HG03064 (cell line): ENCODE measurements at regions not wholly inside any gene's neighbourhood (a gene's known extent, or its start where the extent isn't known, plus 50 kb on each side); places are given as distances from the start of the nearest gene placed in this dataset.
"Not testable (repeated sequence)": the region's sequence is repeated elsewhere in the genome, so short reads cannot be mapped to it uniquely, and the experiment has no call there.

Experiments
- ATAC-seq: cut with Tn5 transposase; IDR thresholded peaks from one replicate; pipeline ENCODE4 v1.9.1; 2021; ENCODE audit warnings: low read depth; ENCODE audit not compliant: unreplicated experiment

GRCh38 chr4:12036450-12036849 is 607.8 kb upstream of the HS3ST1 start:
- no peak for ATAC-seq

- ATAC-seq = no peak
Observed at GRCh38 chr4:12028258-12028657, 599.6 kb upstream of the HS3ST1 start.

GRCh38 chr4:12022409-12022808 is 593.7 kb upstream of the HS3ST1 start:
- ATAC-seq = no peak

GRCh38 chr4:12016729-12017128 is 588.0 kb upstream of the HS3ST1 start:
- ATAC-seq = no peak

- ATAC-seq = no peak
Observed at GRCh38 chr4:12005471-12005870, 576.8 kb upstream of the HS3ST1 start.

GRCh38 chr4:11996581-11996980 is 567.9 kb upstream of the HS3ST1 start:
- not testable (repeated sequence) for ATAC-seq

- no peak for ATAC-seq
Observed at GRCh38 chr4:11976726-11977263, 548.1 kb upstream of the HS3ST1 start.

- ATAC-seq = no peak
Observed at GRCh38 chr4:11973270-11973669, 544.6 kb upstream of the HS3ST1 start.

GRCh38 chr4:11970754-11971153 is 542.1 kb upstream of the HS3ST1 start:
- no peak for ATAC-seq

- no peak for ATAC-seq
Observed at GRCh38 chr4:11966782-11967181, 538.1 kb upstream of the HS3ST1 start.

GRCh38 chr4:11954093-11954492 is 525.4 kb upstream of the HS3ST1 start:
- ATAC-seq = no peak

GRCh38 chr4:11949355-11949754 is 520.7 kb upstream of the HS3ST1 start:
- ATAC-seq = no peak

- not testable (repeated sequence) for ATAC-seq
Observed at GRCh38 chr4:11947629-11948028, 518.9 kb upstream of the HS3ST1 start.

GRCh38 chr4:11937941-11938340 is 509.2 kb upstream of the HS3ST1 start:
- ATAC-seq = no peak

GRCh38 chr4:11931266-11931820 is 502.6 kb upstream of the HS3ST1 start:
- ATAC-seq = no peak

GRCh38 chr4:11929080-11929479 is 500.4 kb upstream of the HS3ST1 start:
- ATAC-seq = no peak

- ATAC-seq = no peak
Observed at GRCh38 chr4:11919316-11919715, 490.6 kb upstream of the HS3ST1 start.

GRCh38 chr4:11914406-11914805 is 485.7 kb upstream of the HS3ST1 start:
- no peak for ATAC-seq

- no peak for ATAC-seq
Observed at GRCh38 chr4:11912886-11913285, 484.2 kb upstream of the HS3ST1 start.

- no peak for ATAC-seq
Observed at GRCh38 chr4:11910812-11911211, 482.1 kb upstream of the HS3ST1 start.

GRCh38 chr4:11908712-11909111 is 480.0 kb upstream of the HS3ST1 start:
- ATAC-seq = no peak

GRCh38 chr4:11908205-11908604 is 479.5 kb upstream of the HS3ST1 start:
- ATAC-seq = no peak
